C4-2B (cell line): ENCODE measurements at regions not wholly inside any gene's neighbourhood (a gene's known extent, or its start where the extent isn't known, plus 50 kb on each side); places are given as distances from the start of the nearest gene placed in this dataset.

Experiments used
- CTCF ChIP-seq: fragments of 450-650 bp; conservative IDR thresholded peaks from 2 replicates; pipeline ENCODE4 v1.5.1; 2017; ENCODE audit warnings: mild to moderate bottlenecking
- ZFX ChIP-seq: fragments of 450-650 bp; IDR thresholded peaks from 2 replicates; pipeline ENCODE4 v1.6.1; 2017

- no peak for TF ChIP-seq CTCF
- no peak for TF ChIP-seq ZFX
Measured at GRCh38 chr6:14858808-14859207, 387.1 kb upstream of the JARID2 start.
